ENCODE measurements at regions not wholly inside any gene's neighbourhood (a gene's known extent, or its start where the extent isn't known, plus 50 kb on each side); places are given as distances from the start of the nearest gene placed in this dataset.

DNA sequence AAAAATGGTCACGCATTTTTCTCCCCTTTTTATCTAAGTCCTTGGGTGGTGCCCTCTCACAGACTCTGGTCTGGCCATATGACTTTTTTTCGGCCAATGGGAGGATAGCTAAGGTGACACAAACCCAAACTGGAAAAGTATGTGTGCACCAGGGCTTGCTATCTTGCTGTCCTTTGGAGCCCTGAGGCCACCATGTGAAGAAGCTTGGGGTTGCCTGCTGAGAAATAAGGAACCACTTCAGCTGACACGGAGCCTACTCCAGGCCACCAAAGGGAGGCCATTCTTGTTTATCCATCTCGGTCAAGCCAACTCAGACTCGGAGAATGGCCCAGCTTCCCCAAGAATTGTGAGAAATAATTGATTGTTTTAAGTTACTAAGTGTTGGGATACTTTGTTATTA, 111.4 kb upstream of the ZFHX3 start:
- no peak for DNase-seq (ENCODE audit: low read depth in 2 of 2)
- Histone ChIP-seq H3K9me3 (ENCODE audit: control insufficient read depth, insufficient read depth, low read depth, low read length) (no peaks in the 10 kb centered on the region), H3K4me3 (replicated peaks in 1 of 4; ENCODE audit: control extremely low read depth in 1 of 4, insufficient read depth in 1 of 4, low read depth in 3 of 4, low read length in 4 of 4) (no peak overlapping the region), H3K36me3 (ENCODE audit: control insufficient read depth, insufficient read depth, low read length) (no peaks in the 10 kb centered on the region), H3K27me3 (ENCODE audit: control insufficient read depth, insufficient read depth, low read length) (no peaks in the 10 kb centered on the region), H3K9ac (ENCODE audit: insufficient read depth, low read length) (no peak overlapping the region), H3K4me2 (ENCODE audit: extremely low read depth, insufficient read depth, low read length) (no peak overlapping the region), H3K79me2 (ENCODE audit: control insufficient read depth, insufficient read depth, low read length) (no peaks in the 10 kb centered on the region), H4K20me1 (ENCODE audit: control insufficient read depth, extremely low read depth, insufficient read depth, low read length) (no peaks in the 10 kb centered on the region), H3K4me1 (ENCODE audit: control insufficient read depth, extremely low read depth, insufficient read depth, low read length) (no peaks in the 10 kb centered on the region), H2AFZ (ENCODE audit: low read length) (no peak overlapping the region), H3K27ac (ENCODE audit: insufficient read depth, low read length) (no peak overlapping the region)
- TF ChIP-seq, protein P1, sequence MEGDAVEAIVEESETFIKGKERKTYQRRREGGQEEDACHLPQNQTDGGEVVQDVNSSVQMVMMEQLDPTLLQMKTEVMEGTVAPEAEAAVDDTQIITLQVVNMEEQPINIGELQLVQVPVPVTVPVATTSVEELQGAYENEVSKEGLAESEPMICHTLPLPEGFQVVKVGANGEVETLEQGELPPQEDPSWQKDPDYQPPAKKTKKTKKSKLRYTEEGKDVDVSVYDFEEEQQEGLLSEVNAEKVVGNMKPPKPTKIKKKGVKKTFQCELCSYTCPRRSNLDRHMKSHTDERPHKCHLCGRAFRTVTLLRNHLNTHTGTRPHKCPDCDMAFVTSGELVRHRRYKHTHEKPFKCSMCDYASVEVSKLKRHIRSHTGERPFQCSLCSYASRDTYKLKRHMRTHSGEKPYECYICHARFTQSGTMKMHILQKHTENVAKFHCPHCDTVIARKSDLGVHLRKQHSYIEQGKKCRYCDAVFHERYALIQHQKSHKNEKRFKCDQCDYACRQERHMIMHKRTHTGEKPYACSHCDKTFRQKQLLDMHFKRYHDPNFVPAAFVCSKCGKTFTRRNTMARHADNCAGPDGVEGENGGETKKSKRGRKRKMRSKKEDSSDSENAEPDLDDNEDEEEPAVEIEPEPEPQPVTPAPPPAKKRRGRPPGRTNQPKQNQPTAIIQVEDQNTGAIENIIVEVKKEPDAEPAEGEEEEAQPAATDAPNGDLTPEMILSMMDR (conservative IDR thresholded peaks at IDR 0.05 in 1 of 2, IDR thresholded peaks at IDR 0.05 in 1 of 2; ENCODE audit: low read depth in 1 of 2, low read length in 2 of 2) = no peak
- no peak for TF ChIP-seq EZH2 (IDR thresholded peaks at IDR 0.05; ENCODE audit: low read length, missing control alignments)

DNA sequence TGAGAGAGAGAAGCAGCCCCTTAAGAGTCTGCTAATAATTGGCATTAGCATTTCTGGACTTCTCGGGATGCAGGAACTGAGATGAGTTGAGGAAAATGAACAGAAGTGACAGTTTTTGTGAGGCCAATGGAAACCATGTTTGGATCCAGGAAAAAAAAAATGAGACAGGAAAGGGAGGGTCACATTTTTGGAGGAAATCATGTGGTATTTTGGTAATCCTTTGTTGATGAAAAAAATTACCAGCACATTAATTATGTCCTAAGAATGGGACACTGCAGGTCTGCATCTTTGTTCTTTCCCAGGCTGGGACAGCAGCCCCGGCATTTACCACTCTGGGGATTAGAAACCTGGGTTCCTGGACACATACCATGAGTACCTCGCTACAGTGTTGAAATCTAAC, 109.9 kb upstream of the ZFHX3 start:
- H2AFZ ChIP-seq (ENCODE audit: low read length) = no peak overlapping the region
- no peaks in the 10 kb centered on the region for H3K4me1 ChIP-seq (ENCODE audit: control insufficient read depth, extremely low read depth, insufficient read depth, low read length)
- no peak overlapping the region for H3K27ac ChIP-seq (ENCODE audit: insufficient read depth, low read length)
- TF ChIP-seq, protein P1 (conservative IDR thresholded peaks at IDR 0.05 in 1 of 2, IDR thresholded peaks at IDR 0.05 in 1 of 2; ENCODE audit: low read depth in 1 of 2, low read length in 2 of 2) = no peak
- no peak for TF ChIP-seq EZH2 (IDR thresholded peaks at IDR 0.05; ENCODE audit: low read length, missing control alignments)
- no peak overlapping the region for H3K9ac ChIP-seq (ENCODE audit: insufficient read depth, low read length)
- H3K27me3 ChIP-seq (ENCODE audit: control insufficient read depth, insufficient read depth, low read length) = no peaks in the 10 kb centered on the region
- no peaks in the 10 kb centered on the region for H3K9me3 ChIP-seq (ENCODE audit: control insufficient read depth, insufficient read depth, low read depth, low read length)
- no peaks in the 10 kb centered on the region for H3K79me2 ChIP-seq (ENCODE audit: control insufficient read depth, insufficient read depth, low read length)
- no peak for DNase-seq (ENCODE audit: low read depth in 2 of 2)
- no peaks in the 10 kb centered on the region for H3K36me3 ChIP-seq (ENCODE audit: control insufficient read depth, insufficient read depth, low read length)
- no peak overlapping the region for H3K4me2 ChIP-seq (ENCODE audit: extremely low read depth, insufficient read depth, low read length)
- H3K4me3 ChIP-seq (replicated peaks in 1 of 4; ENCODE audit: control extremely low read depth in 1 of 4, insufficient read depth in 1 of 4, low read depth in 3 of 4, low read length in 4 of 4) = no peak overlapping the region
- H4K20me1 ChIP-seq (ENCODE audit: control insufficient read depth, extremely low read depth, insufficient read depth, low read length) = no peaks in the 10 kb centered on the region

DNA sequence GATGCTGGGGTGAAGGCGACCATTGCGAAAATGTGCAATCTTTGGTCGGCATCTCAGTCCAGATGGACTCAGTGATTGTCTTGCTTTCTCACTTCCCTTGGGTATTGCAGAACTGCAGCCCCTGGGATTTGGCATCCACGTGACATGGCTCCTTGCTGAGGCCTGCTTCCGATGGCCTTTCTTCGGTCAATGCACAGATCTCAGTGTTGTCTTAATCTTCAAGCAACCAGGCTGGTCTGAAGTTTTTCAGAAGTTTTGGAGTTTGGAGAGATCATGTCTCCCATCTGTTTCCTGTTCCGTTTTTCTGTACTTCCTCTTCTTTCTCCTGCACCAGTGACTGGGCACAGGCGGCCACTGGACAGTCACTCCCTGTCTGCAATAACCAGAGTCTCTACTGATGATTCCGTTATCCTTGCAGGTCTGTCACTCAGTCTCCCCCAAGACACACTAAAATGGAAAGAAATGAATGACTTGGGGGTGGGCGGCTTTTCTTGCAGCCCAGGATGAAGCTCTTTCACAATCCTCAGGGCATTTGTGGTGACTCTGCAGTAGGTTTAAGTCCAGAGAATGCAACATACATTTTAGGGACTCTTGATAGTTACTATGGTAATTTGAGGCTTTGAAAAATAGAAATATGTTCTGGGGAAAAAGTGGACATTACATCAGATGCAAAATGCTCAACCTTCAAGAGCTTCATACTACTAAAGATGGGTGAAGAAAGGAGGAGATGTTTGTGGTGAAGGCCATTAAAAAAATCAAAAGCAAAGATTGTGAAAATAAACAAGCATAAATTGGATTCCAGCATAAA, 106.3 kb upstream of the ZFHX3 start:
- Histone ChIP-seq H3K36me3 (ENCODE audit: control insufficient read depth, insufficient read depth, low read length) (no peaks in the 10 kb centered on the region), H3K4me2 (ENCODE audit: extremely low read depth, insufficient read depth, low read length) (no peak overlapping the region), H3K79me2 (ENCODE audit: control insufficient read depth, insufficient read depth, low read length) (no peaks in the 10 kb centered on the region), H3K9ac (ENCODE audit: insufficient read depth, low read length) (no peak overlapping the region), H3K27ac (ENCODE audit: insufficient read depth, low read length) (no peak overlapping the region), H2AFZ (ENCODE audit: low read length) (no peak overlapping the region), H3K4me3 (replicated peaks in 1 of 4; ENCODE audit: control extremely low read depth in 1 of 4, insufficient read depth in 1 of 4, low read depth in 3 of 4, low read length in 4 of 4) (no peak overlapping the region), H4K20me1 (ENCODE audit: control insufficient read depth, extremely low read depth, insufficient read depth, low read length) (no peaks in the 10 kb centered on the region), H3K4me1 (ENCODE audit: control insufficient read depth, extremely low read depth, insufficient read depth, low read length) (no peaks in the 10 kb centered on the region), H3K27me3 (ENCODE audit: control insufficient read depth, insufficient read depth, low read length) (no peaks in the 10 kb centered on the region), H3K9me3 (ENCODE audit: control insufficient read depth, insufficient read depth, low read depth, low read length) (no peaks in the 10 kb centered on the region)
- DNase-seq (ENCODE audit: low read depth in 2 of 2) = peak in 1 of 2 donors; percentile 5
- TF ChIP-seq, protein P1 (conservative IDR thresholded peaks at IDR 0.05 in 1 of 2, IDR thresholded peaks at IDR 0.05 in 1 of 2; ENCODE audit: low read depth in 1 of 2, low read length in 2 of 2) = no peak
- no peak for TF ChIP-seq EZH2 (IDR thresholded peaks at IDR 0.05; ENCODE audit: low read length, missing control alignments)

Measured in fibroblast of lung (primary cell).